ENCODE measurements at regions not wholly inside any gene's neighbourhood (a gene's known extent, or its start where the extent isn't known, plus 50 kb on each side); places are given as distances from the start of the nearest gene placed in this dataset.
A peak's percentile ranks its signal among the peaks of the same experiment; 100 is the strongest.

- TF ChIP-seq CTCF (IDR thresholded peaks at IDR 0.05): no peak
- intact Hi-C loops (cut with DNase I): no loop called here
- Histone ChIP-seq H3K4me1 (no peaks in the 10 kb centered on the region), H3K9me3 (no peaks in the 10 kb centered on the region), H3K4me3 (no peak overlapping the region), H3K27ac (no peak overlapping the region), H3K36me3 (no peaks in the 10 kb centered on the region), H3K27me3 (no peaks in the 10 kb centered on the region)
- DNase-seq (ENCODE audit: low spot score in 2 of 2): no peak
These were observed 123.7 kb downstream of the MATN1 start for GRCh38 chr1:30599721-30600120.

GRCh38 chr1:30598571-30599114 lies 124.7 kb downstream of the MATN1 start:
- H3K9me3 ChIP-seq: no peaks in the 10 kb centered on the region
- H3K27ac ChIP-seq: no peak overlapping the region
- no peak overlapping the region for H3K4me3 ChIP-seq
- TF ChIP-seq CTCF (IDR thresholded peaks at IDR 0.05): no peak
- no peaks in the 10 kb centered on the region for H3K36me3 ChIP-seq
- no peaks in the 10 kb centered on the region for H3K4me1 ChIP-seq
- DNase-seq (ENCODE audit: low spot score in 2 of 2): no peak
- no peaks in the 10 kb centered on the region for H3K27me3 ChIP-seq
- intact Hi-C loops (cut with DNase I): no loop called here

GRCh38 chr1:30597711-30598110 lies 125.7 kb downstream of the MATN1 start:
- Histone ChIP-seq H3K4me3 (no peak overlapping the region), H3K9me3 (no peaks in the 10 kb centered on the region), H3K4me1 (no peaks in the 10 kb centered on the region), H3K27me3 (no peaks in the 10 kb centered on the region), H3K36me3 (no peaks in the 10 kb centered on the region), H3K27ac (no peak overlapping the region)
- DNase-seq (ENCODE audit: low spot score in 2 of 2): peak in 1 of 2 donors; percentile 45
- intact Hi-C loops (cut with DNase I): no loop called here
- TF ChIP-seq CTCF (IDR thresholded peaks at IDR 0.05): no peak

GRCh38 chr1:30596891-30597290 lies 126.5 kb downstream of the MATN1 start:
- no peak for DNase-seq (ENCODE audit: low spot score in 2 of 2)
- no peaks in the 10 kb centered on the region for H3K9me3 ChIP-seq
- intact Hi-C loops (cut with DNase I): no loop called here
- no peak overlapping the region for H3K27ac ChIP-seq
- H3K4me1 ChIP-seq: no peaks in the 10 kb centered on the region
- H3K36me3 ChIP-seq: no peaks in the 10 kb centered on the region
- no peak for TF ChIP-seq CTCF (IDR thresholded peaks at IDR 0.05)
- no peak overlapping the region for H3K4me3 ChIP-seq
- no peaks in the 10 kb centered on the region for H3K27me3 ChIP-seq

GRCh38 chr1:30596470-30596869 lies 126.9 kb downstream of the MATN1 start:
- intact Hi-C loops (cut with DNase I): no loop called here
- Histone ChIP-seq H3K27me3 (no peaks in the 10 kb centered on the region), H3K4me1 (no peaks in the 10 kb centered on the region), H3K27ac (no peak overlapping the region), H3K36me3 (no peaks in the 10 kb centered on the region), H3K4me3 (no peak overlapping the region), H3K9me3 (no peaks in the 10 kb centered on the region)
- no peak for DNase-seq (ENCODE audit: low spot score in 2 of 2)
- TF ChIP-seq CTCF (IDR thresholded peaks at IDR 0.05): no peak

GRCh38 chr1:30589083-30589482 lies 134.3 kb downstream of the MATN1 start:
- H3K4me3 ChIP-seq: no peak overlapping the region
- no peaks in the 10 kb centered on the region for H3K27me3 ChIP-seq
- H3K27ac ChIP-seq: no peak overlapping the region
- no peaks in the 10 kb centered on the region for H3K4me1 ChIP-seq
- intact Hi-C loops (cut with DNase I): no loop called here
- no peak for DNase-seq (ENCODE audit: low spot score in 2 of 2)
- no peak for TF ChIP-seq CTCF (IDR thresholded peaks at IDR 0.05)
- H3K36me3 ChIP-seq: no peaks in the 10 kb centered on the region
- H3K9me3 ChIP-seq: no peaks in the 10 kb centered on the region
